ENCODE measurements at regions not wholly inside any gene's neighbourhood (a gene's known extent, or its start where the extent isn't known, plus 50 kb on each side); places are given as distances from the start of the nearest gene placed in this dataset.

- no peak for TF ChIP-seq CTCF (IDR thresholded peaks at IDR 0.05)
- TF ChIP-seq EP300 (IDR thresholded peaks at IDR 0.05), result no peak
- TF ChIP-seq POLR2A (IDR thresholded peaks at IDR 0.05), result no peak
These were observed 413.8 kb upstream of the SOX5 start for GRCh38 chr12:24363177-24363754.
